SW 1271 (cell line): ENCODE measurements at regions not wholly inside any gene's neighbourhood (a gene's known extent, or its start where the extent isn't known, plus 50 kb on each side); places are given as distances from the start of the nearest gene placed in this dataset.
"Not testable (repeated sequence)": the region's sequence is repeated elsewhere in the genome, so short reads cannot be mapped to it uniquely, and the experiment has no call there.

Experiments
- DNase-seq, 2 experiments: peaks; one replicate each; lab custom pipeline; 2025; lab: John Stamatoyannopoulos, UW

GRCh38 chr12:74379114-74379513, 158.5 kb upstream of the ATXN7L3B start:
- DNase-seq, result no peak

GRCh38 chr12:74381958-74382357, 155.7 kb upstream of the ATXN7L3B start:
- no peak for DNase-seq

GRCh38 chr12:74382983-74383382, 154.7 kb upstream of the ATXN7L3B start:
- DNase-seq, result no peak

GRCh38 chr12:74391283-74391682, 146.4 kb upstream of the ATXN7L3B start:
- no peak for DNase-seq

GRCh38 chr12:74393272-74393671, 144.4 kb upstream of the ATXN7L3B start:
- DNase-seq, result no peak

- DNase-seq, result no peak
Observed at GRCh38 chr12:74394647-74395046, 143.0 kb upstream of the ATXN7L3B start.

GRCh38 chr12:74401035-74401434, 136.6 kb upstream of the ATXN7L3B start:
- no peak for DNase-seq

GRCh38 chr12:74401966-74402365, 135.7 kb upstream of the ATXN7L3B start:
- no peak for DNase-seq

GRCh38 chr12:74403221-74403470, 134.5 kb upstream of the ATXN7L3B start:
- DNase-seq, result not testable (repeated sequence)

GRCh38 chr12:74408601-74409166, 129.0 kb upstream of the ATXN7L3B start:
- DNase-seq, result no peak

GRCh38 chr12:74412606-74413230, 124.9 kb upstream of the ATXN7L3B start:
- DNase-seq, result peak in 1 of 2 experiments; percentile 32

- DNase-seq, result peak in 1 of 2 experiments; percentile 45
Observed at GRCh38 chr12:74415633-74416032, 122.0 kb upstream of the ATXN7L3B start.

- DNase-seq, result no peak
Observed at GRCh38 chr12:74418573-74418972, 119.1 kb upstream of the ATXN7L3B start.

- DNase-seq, result no peak
Observed at GRCh38 chr12:74424778-74425177, 112.9 kb upstream of the ATXN7L3B start.

GRCh38 chr12:74426091-74426490, 111.5 kb upstream of the ATXN7L3B start:
- no peak for DNase-seq

- DNase-seq, result no peak
Observed at GRCh38 chr12:74429535-74429934, 108.1 kb upstream of the ATXN7L3B start.

GRCh38 chr12:74431801-74432200, 105.8 kb upstream of the ATXN7L3B start:
- no peak for DNase-seq

GRCh38 chr12:74440469-74440868, 97.2 kb upstream of the ATXN7L3B start:
- no peak for DNase-seq

GRCh38 chr12:74441872-74442271, 95.8 kb upstream of the ATXN7L3B start:
- no peak for DNase-seq

GRCh38 chr12:74446466-74446865, 91.2 kb upstream of the ATXN7L3B start:
- no peak for DNase-seq

GRCh38 chr12:74449872-74450271, 87.8 kb upstream of the ATXN7L3B start:
- no peak for DNase-seq

- no peak for DNase-seq
Observed at GRCh38 chr12:74454109-74454508, 83.5 kb upstream of the ATXN7L3B start.

GRCh38 chr12:74455429-74455828, 82.2 kb upstream of the ATXN7L3B start:
- no peak for DNase-seq

GRCh38 chr12:74456431-74456830, 81.2 kb upstream of the ATXN7L3B start:
- DNase-seq, result no peak
